GM18508 (cell line): ENCODE measurements at regions not wholly inside any gene's neighbourhood (a gene's known extent, or its start where the extent isn't known, plus 50 kb on each side); places are given as distances from the start of the nearest gene placed in this dataset.
"Not testable (repeated sequence)": the region's sequence is repeated elsewhere in the genome, so short reads cannot be mapped to it uniquely, and the experiment has no call there.

Experiments used
- ATAC-seq: cut with Tn5 transposase; IDR thresholded peaks from one replicate; pipeline ENCODE4 v1.9.1; 2021; ENCODE audit warnings: moderate number of reproducible peaks; ENCODE audit not compliant: insufficient read depth, unreplicated experiment

DNA sequence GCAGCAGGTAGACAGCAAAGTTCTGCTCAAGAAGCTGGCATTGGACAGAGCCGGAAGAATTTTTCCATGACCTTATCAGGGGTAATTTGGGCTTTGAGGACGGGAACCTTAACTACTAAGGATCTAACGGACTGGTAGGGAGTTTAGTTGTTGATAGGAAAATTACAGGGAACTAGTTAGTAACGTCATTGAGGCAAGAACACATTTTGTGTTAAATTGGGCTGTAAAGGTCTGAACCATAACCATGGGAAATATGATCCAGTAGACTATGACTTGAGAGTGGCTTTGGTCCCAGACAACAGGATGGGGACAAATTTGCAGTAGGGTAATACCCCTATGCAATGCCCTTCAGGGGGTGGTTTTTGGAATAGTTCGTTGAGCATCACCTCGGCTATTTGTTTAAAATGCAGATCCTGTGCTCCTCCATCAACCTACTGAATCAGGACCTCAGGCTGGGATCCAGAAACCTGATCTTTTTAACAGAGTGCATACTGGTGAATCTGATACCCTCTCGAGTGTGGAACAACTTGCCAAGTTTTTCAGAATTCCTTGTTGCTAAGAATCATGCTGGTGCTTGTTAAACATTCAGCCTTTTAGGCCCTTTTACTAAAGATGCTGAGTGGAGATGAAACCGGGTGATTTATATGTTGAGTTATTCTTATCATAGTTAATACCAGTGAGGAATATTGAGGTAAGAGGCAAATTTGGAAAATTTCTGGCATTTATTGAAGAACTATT is 255.1 kb downstream of the MAP2K6 start:
- ATAC-seq = no peak

DNA sequence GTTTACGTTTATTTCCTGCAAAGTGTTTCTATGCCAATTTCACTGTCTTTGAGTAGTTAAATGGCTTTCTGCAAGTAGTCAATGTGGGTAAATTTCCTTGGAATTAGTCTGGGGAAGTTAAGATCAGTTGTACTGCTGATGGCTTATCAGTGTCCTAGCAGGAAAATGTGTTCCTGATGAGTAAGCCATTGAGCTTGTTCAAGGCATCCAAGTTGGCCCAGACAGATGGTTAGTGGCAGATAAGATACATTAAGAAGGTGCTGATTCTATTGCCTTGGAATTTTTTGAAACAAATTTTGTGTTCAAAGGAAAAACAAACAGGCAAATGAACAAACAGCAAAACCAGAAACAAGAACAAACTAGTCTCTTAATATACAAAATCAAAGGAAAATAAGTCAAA is 258.4 kb downstream of the MAP2K6 start:
- ATAC-seq = no peak

GRCh38 chr17:69677130-69677529 is 262.6 kb downstream of the MAP2K6 start:
- no peak for ATAC-seq

DNA sequence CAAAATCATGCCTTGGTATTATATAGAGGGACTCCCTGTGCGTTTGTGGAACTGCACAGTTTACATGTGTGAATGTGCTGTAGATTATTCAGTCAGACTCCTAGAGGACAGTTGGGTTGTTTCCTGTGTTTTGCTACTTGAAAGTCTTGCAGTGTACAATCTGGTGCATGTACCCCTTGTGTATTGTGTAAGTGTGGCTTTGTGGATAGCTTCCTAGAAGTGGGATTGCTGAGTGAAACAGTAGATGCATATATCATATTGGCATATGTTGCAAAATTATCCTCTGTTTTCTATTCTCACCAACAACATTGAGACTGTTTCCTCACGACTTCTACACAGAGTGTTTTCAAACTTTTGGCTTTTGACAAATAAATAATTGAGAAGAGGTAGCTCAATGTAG is 263.7 kb downstream of the MAP2K6 start:
- ATAC-seq = no peak

GRCh38 chr17:69679829-69680228 is 265.3 kb downstream of the MAP2K6 start:
- no peak for ATAC-seq

DNA sequence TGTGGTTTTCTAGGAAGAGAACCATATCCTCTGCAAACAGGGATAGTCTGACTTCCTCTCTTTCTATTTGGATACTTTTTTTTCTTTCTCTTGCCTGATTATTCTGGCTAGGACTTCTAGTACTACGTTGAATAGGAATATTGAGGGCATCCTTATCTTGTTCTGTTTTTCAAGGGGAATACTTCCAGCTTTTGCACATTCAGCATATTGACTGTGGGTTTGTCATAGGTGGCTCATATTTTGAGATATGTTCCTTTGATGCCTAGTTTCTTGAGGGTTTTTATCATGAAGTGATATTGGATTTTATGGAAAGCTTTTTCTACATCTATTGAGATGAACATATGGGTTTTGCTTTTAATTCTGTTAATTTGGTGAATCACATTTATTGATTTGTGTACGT is 269.8 kb downstream of the MAP2K6 start:
- ATAC-seq = no peak

GRCh38 chr17:69685150-69685549 is 270.7 kb downstream of the MAP2K6 start:
- not testable (repeated sequence) for ATAC-seq

GRCh38 chr17:69690531-69690930 is 276.0 kb downstream of the MAP2K6 start:
- no peak for ATAC-seq

- no peak for ATAC-seq
Measured at GRCh38 chr17:69692171-69692570, 277.7 kb downstream of the MAP2K6 start.

DNA sequence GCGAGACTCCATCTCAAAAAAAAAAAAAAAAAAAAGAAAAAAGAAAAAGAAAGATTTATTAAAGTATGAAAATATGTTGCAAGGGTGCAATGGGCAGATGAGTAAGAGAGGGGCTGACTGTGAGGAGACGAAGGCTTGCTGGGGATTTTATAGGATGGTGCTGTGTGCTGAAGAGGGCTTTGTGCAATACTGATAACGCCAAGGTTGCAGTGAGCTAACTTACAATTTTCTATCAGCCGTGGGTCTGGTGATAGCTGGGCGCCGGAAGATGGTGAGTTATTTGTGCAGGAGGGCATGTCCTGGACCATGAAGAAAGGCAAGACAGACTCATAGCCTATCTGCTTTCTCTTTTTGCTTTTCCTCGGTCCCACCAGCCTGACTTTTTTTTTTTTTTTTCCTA is 281.1 kb downstream of the MAP2K6 start:
- ATAC-seq = no peak

DNA sequence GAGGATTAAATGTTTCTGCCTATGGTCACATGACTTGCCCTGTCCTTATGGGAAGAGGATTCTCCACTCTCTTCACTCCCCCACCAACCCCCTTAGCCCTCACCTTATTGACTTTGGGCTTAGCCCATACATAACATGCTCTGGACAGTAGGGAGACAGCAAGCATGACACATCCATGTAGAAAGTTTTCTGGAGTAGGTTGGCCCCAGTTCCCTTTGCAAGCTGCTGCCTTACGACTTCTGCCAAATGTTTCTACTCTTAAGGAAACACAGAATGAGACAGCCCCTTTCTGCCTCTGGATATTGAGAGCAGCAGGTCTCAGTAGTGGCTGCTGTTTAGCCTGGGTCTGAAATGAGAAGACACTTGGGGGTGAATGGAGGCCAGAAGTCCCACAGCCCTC is 282.2 kb downstream of the MAP2K6 start:
- ATAC-seq = no peak

GRCh38 chr17:69698352-69698751 is 283.9 kb downstream of the MAP2K6 start:
- ATAC-seq = not testable (repeated sequence)

GRCh38 chr17:69702078-69702477 is 287.6 kb downstream of the MAP2K6 start:
- no peak for ATAC-seq

GRCh38 chr17:69703751-69704150 is 289.3 kb downstream of the MAP2K6 start:
- no peak for ATAC-seq

DNA sequence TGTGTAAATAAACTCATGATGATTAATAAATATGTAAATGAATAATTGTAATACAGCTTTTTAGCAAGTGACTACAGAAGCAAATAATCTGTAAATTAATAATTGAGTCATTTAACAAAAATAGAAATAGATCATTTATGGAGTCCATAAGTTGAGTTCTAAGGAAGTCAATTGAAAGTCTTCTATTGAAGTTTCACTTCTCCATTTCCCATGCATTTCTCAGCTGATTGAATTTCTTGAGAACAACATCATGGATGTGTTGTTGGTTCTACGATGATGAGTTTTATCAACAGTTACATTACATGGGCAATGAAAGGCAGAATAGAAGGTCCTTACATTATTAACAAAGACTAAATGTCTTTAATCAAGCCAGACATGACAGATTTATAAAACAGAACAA is 290.4 kb downstream of the MAP2K6 start:
- no peak for ATAC-seq

DNA sequence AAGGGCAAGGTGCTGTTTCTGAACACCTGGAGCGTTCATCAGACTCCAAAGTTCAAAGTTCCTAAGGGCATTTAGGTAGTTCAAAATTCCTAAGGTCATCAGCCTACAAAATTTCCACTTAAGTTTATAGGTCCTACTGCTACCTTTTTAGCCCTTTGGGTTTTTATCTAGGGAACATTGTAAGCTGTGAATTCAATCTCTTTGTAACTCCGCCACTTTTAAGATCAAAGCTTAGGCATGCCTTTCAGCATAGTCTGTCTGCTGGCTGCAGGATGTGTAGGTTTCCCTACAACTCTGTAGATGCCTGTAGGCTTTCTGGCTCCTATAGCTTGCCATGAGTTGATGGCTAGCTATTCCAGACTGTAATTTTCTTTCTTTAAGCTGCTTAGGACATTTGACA is 291.6 kb downstream of the MAP2K6 start:
- no peak for ATAC-seq

DNA sequence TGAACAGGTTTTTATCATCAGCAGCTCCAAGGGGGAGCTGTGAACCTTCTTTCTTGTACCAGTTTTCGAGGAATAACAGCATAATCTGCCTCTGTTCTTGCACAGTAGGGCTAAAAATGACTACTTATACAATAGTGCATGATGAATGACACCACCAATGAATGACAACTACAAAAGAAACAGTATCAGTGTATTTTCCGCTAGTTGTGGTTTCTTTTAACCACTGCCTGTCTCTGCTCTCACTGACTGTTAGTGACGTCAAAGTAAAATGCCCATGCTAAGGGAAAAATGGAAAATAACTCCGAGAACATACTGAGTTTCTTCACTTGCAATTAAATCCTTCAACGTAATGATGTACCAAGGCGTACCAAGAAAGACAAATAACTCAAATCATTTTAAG is 294.9 kb downstream of the MAP2K6 start:
- ATAC-seq = no peak

GRCh38 chr17:69710926-69711325 is 296.4 kb downstream of the MAP2K6 start:
- ATAC-seq = no peak

DNA sequence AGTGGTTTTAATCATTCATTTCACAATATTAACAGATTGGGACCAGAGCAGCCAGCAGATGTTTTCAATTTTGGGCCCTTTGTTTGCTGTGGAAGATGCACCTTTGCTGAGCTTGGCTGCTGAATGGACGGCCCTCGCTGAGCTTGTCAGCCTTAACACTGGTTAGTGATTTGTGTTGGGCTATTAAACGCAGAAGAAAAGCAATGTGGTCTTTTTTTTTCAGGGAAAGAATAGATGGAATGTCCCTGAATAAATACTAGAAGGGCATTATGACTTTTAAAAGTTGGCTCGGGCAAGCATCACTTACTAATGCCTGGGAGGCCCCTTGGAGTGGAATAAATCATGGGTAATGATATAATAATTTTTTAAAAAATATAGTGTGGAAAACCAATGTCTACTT is 297.0 kb downstream of the MAP2K6 start:
- ATAC-seq = no peak

DNA sequence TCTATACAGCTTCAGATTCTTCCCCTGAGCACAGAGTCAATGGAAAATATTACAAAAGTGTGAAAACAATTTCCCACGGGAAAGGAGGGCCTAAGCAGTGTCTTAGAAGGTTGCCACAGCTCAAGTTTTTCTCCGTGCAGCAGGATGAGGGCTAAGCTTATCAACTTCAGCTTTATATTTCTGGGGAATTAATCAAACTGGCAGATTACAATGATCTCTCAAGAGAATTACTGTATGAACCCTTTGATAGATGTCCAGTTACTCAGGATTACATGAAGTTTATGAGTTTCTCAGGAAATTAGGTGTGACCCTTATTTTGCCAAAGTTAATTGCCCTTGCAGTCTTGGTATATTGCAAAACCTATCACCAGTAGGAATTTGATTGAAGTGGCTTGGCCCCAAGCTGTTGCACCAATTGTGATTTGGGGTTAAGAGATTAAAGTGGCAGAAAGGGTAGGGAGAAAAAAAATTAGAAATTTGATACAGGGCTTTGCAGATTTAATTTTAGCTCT is 298.4 kb downstream of the MAP2K6 start:
- ATAC-seq = no peak

DNA sequence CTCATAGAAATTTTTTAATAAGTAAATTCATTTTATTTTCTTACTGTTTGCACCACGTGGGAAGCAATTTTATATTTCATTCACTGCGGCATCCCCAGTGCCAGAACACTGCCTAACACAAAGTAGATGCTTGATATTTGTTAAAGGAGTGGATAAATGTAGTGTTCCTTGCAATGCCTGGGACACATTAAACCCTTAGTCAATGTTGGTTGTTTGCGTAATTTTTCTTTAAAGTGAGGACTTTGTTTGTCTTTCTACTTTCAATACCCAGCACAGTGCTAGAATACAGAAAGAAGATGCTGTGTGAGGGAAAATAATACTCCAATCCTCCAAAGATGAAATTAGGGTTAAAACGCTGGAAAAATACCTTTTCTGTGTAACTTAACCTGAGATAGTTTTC is 299.3 kb downstream of the MAP2K6 start:
- no peak for ATAC-seq

DNA sequence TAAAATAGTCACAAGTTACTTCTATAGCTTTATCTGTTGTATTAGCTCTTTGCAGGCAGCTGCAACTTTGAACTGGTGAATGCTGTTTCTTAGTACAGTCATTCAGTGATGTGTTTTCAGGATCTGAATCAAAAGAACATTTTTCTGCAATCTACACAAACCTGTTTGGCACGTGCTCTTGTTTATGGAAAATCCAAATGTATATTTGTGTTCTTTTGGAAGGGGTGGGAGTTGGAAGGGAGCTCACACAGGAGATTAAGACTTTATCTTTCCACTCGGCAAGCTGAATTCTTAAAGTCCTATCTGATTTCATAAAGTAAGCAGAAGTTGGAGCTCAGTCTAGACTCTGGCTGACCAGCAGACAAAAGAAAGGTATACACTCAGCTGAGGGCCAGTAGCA is 300.2 kb downstream of the MAP2K6 start:
- ATAC-seq = no peak
